ENCODE measurements at regions not wholly inside any gene's neighbourhood (a gene's known extent, or its start where the extent isn't known, plus 50 kb on each side); places are given as distances from the start of the nearest gene placed in this dataset.
"Not testable (repeated sequence)": the region's sequence is repeated elsewhere in the genome, so short reads cannot be mapped to it uniquely, and the experiment has no call there.

- H3K9ac ChIP-seq (ENCODE audit: low read depth, low read length): no peak overlapping the region
- peaks cover 4% of the 10 kb centered on the region; the same call in 1 of the 2 replicates for H3K4me1 ChIP-seq (ENCODE audit: insufficient read depth, low read length)
- no peaks in the 10 kb centered on the region for H3K36me3 ChIP-seq (ENCODE audit: insufficient read depth, low read depth, low read length)
- no peaks in the 10 kb centered on the region; the same call in 1 of the 2 replicates for H3K27me3 ChIP-seq (ENCODE audit: insufficient read depth, low read length)
- no peak overlapping the region for H3K27ac ChIP-seq (ENCODE audit: low read length)
- no peak overlapping the region for H3K4me3 ChIP-seq (ENCODE audit: low read length)
- no peaks in the 10 kb centered on the region for H3K9me3 ChIP-seq (ENCODE audit: insufficient read depth, low read depth, low read length)
Measured at GRCh38 chr6:168239044-168239773, 80.4 kb downstream of the DACT2 start.

- Histone ChIP-seq H3K27ac (ENCODE audit: low read length) (no peak overlapping the region), H3K27me3 (ENCODE audit: insufficient read depth, low read length) (no peaks in the 10 kb centered on the region), H3K4me3 (ENCODE audit: low read length) (no peak overlapping the region), H3K9ac (ENCODE audit: low read depth, low read length) (no peak overlapping the region), H3K36me3 (ENCODE audit: insufficient read depth, low read depth, low read length) (no peaks in the 10 kb centered on the region), H3K9me3 (ENCODE audit: insufficient read depth, low read depth, low read length) (no peaks in the 10 kb centered on the region), H3K4me1 (ENCODE audit: insufficient read depth, low read length) (peaks cover 4% of the 10 kb centered on the region; the same call in 1 of the 2 replicates)
Measured at GRCh38 chr6:168238159-168238909, 81.2 kb downstream of the DACT2 start.

DNA sequence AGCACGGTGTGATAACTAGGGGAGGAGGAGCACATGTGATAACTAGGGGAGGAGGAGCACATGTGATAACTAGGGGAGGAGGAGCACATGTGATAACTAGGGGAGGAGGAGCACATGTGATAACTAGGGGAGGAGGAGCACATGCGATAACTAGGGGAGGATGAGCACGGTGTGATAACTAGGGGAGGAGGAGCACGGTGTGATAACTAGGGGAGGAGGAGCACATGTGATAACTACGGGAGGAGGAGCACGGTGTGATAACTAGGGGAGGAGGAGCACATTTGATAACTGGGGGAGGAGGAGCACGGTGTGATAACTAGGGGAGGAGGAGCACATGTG, 85.7 kb downstream of the DACT2 start:
- not testable (repeated sequence) for H3K27me3 ChIP-seq (ENCODE audit: insufficient read depth, low read length); H3K9me3 ChIP-seq (ENCODE audit: insufficient read depth, low read depth, low read length); H3K4me3 ChIP-seq (ENCODE audit: low read length); H3K27ac ChIP-seq (ENCODE audit: low read length); H3K4me1 ChIP-seq (ENCODE audit: insufficient read depth, low read length); H3K9ac ChIP-seq (ENCODE audit: low read depth, low read length); H3K36me3 ChIP-seq (ENCODE audit: insufficient read depth, low read depth, low read length)

- H3K4me1 ChIP-seq (ENCODE audit: insufficient read depth, low read length): peaks cover 6% of the 10 kb centered on the region; the same call in 1 of the 2 replicates
- no peaks in the 10 kb centered on the region for H3K9me3 ChIP-seq (ENCODE audit: insufficient read depth, low read depth, low read length)
- H3K4me3 ChIP-seq (ENCODE audit: low read length): no peak overlapping the region
- H3K27me3 ChIP-seq (ENCODE audit: insufficient read depth, low read length): no peaks in the 10 kb centered on the region
- no peaks in the 10 kb centered on the region for H3K36me3 ChIP-seq (ENCODE audit: insufficient read depth, low read depth, low read length)
- no peak overlapping the region for H3K27ac ChIP-seq (ENCODE audit: low read length)
- no peak overlapping the region for H3K9ac ChIP-seq (ENCODE audit: low read depth, low read length)
Measured at GRCh38 chr6:168232989-168233874, 86.3 kb downstream of the DACT2 start.

DNA sequence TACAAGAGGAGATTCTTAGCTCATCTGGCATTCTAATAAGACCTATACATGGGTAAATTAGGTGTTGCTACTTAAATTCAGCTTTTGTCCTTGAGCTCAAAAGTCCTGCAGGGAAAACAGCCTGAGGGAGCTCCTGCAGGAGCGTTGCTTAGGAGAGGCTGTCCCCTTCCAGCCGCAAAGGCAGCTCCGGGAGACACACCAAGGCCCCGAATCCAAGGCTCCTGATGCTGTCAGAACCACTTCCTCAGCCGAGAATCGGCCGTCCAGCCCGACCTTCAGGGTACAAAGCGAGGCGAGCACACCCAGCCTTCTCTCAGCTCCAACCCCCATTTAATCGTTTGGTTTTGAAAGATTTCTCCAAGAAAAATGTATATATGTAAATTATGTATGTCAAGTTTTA, 87.0 kb downstream of the DACT2 start:
- H3K9me3 ChIP-seq (ENCODE audit: insufficient read depth, low read depth, low read length): no peaks in the 10 kb centered on the region
- no peaks in the 10 kb centered on the region for H3K36me3 ChIP-seq (ENCODE audit: insufficient read depth, low read depth, low read length)
- H3K4me1 ChIP-seq (ENCODE audit: insufficient read depth, low read length): peaks cover 6% of the 10 kb centered on the region; the same call in 1 of the 2 replicates
- no peak overlapping the region for H3K27ac ChIP-seq (ENCODE audit: low read length)
- no peaks in the 10 kb centered on the region for H3K27me3 ChIP-seq (ENCODE audit: insufficient read depth, low read length)
- no peak overlapping the region for H3K9ac ChIP-seq (ENCODE audit: low read depth, low read length)
- no peak overlapping the region for H3K4me3 ChIP-seq (ENCODE audit: low read length)

DNA sequence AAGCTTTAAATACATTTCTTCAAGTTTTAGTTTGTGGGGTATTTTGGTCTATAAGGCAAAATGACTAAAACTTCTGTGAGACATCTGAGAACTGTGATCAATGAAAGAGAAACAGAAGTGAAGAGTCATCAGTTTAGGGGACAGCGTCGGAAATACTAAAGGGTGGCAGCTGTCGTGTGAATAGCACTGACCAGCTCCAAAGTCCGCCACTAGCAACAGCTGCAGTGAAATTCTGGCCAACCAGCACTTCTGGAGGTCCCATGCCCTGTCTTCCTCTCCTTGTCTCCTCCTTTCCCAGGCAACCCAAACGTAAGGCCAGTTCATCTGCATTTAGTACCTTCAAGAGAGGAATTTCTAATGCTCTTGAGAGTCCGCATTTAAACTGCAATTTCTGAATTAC, 87.5 kb downstream of the DACT2 start:
- no peak overlapping the region for H3K4me3 ChIP-seq (ENCODE audit: low read length)
- no peaks in the 10 kb centered on the region for H3K36me3 ChIP-seq (ENCODE audit: insufficient read depth, low read depth, low read length)
- H3K9me3 ChIP-seq (ENCODE audit: insufficient read depth, low read depth, low read length): no peaks in the 10 kb centered on the region
- H3K9ac ChIP-seq (ENCODE audit: low read depth, low read length): no peak overlapping the region
- no peaks in the 10 kb centered on the region for H3K27me3 ChIP-seq (ENCODE audit: insufficient read depth, low read length)
- H3K4me1 ChIP-seq (ENCODE audit: insufficient read depth, low read length): peaks cover 9% of the 10 kb centered on the region; the same call in 1 of the 2 replicates
- no peak overlapping the region for H3K27ac ChIP-seq (ENCODE audit: low read length)

- H3K9me3 ChIP-seq (ENCODE audit: insufficient read depth, low read depth, low read length): no peaks in the 10 kb centered on the region
- H3K9ac ChIP-seq (ENCODE audit: low read depth, low read length): no peak overlapping the region
- H3K27me3 ChIP-seq (ENCODE audit: insufficient read depth, low read length): no peaks in the 10 kb centered on the region
- H3K36me3 ChIP-seq (ENCODE audit: insufficient read depth, low read depth, low read length): no peaks in the 10 kb centered on the region
- no peak overlapping the region for H3K27ac ChIP-seq (ENCODE audit: low read length)
- no peak overlapping the region for H3K4me3 ChIP-seq (ENCODE audit: low read length)
- H3K4me1 ChIP-seq (ENCODE audit: insufficient read depth, low read length): peaks cover 15% of the 10 kb centered on the region; the same call in 1 of the 2 replicates
Measured at GRCh38 chr6:168231393-168231957, 88.1 kb downstream of the DACT2 start.

DNA sequence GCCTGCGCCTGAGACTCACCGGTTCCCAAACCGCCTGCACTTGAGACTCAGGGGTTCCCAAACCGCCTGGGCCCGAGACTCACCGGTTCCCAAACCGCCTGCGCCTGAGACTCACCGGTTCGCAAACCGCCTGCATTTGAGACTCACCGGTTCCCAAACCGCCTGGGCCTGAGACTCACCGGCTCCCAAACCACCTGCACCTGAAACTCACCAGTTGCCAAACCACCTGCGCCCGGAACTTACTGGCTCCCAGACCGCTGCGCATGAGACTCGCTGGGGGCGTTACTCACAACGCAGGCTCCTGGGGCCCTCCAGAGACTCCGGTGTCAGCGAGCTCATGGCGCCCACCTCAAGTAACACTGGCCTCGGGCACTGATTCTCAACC, 90.2 kb downstream of the DACT2 start:
- no peak overlapping the region for H3K27ac ChIP-seq (ENCODE audit: low read length)
- H3K4me3 ChIP-seq (ENCODE audit: low read length): no peak overlapping the region
- H3K36me3 ChIP-seq (ENCODE audit: insufficient read depth, low read depth, low read length): no peaks in the 10 kb centered on the region
- no peak overlapping the region for H3K9ac ChIP-seq (ENCODE audit: low read depth, low read length)
- H3K4me1 ChIP-seq (ENCODE audit: insufficient read depth, low read length): peaks cover 20% of the 10 kb centered on the region; the same call in 1 of the 2 replicates
- no peaks in the 10 kb centered on the region for H3K9me3 ChIP-seq (ENCODE audit: insufficient read depth, low read depth, low read length)
- H3K27me3 ChIP-seq (ENCODE audit: insufficient read depth, low read length): no peaks in the 10 kb centered on the region

DNA sequence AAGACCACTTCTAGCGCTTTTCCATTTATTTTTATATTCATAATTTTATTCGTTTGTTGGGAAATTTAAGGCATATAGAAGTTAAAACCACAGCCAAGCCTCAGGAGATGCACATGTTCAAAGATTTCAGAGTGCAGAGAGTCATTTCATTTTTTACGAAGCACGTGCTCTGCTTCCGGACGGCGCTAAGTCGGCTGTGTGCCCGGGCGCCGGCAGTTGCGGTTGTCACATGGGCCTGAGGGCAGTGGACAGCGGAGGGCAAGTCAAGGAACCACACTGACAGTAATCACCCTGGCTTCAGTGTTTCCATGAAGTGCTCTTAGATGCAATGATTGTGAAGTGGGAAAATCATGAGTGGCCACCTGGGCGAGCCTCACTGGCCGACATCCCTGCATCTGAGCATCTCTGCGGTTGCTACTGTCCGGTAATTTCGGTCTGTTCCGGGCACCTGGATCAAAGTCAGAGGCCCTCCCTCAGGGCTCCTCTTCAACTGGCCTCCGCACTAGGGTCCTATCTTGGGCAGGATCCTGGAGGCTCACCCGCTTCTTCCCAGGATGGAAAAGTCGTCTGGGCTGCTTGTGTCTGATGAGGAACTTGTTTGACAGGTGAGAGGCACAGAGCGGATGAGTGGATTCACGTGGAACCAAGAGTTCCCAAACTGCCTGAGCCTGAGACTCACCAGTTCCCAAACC, 90.8 kb downstream of the DACT2 start:
- H3K4me3 ChIP-seq (ENCODE audit: low read length): no peak overlapping the region
- no peaks in the 10 kb centered on the region for H3K27me3 ChIP-seq (ENCODE audit: insufficient read depth, low read length)
- H3K36me3 ChIP-seq (ENCODE audit: insufficient read depth, low read depth, low read length): no peaks in the 10 kb centered on the region
- no peaks in the 10 kb centered on the region for H3K9me3 ChIP-seq (ENCODE audit: insufficient read depth, low read depth, low read length)
- H3K4me1 ChIP-seq (ENCODE audit: insufficient read depth, low read length): peaks cover 20% of the 10 kb centered on the region; the same call in 1 of the 2 replicates
- no peak overlapping the region for H3K27ac ChIP-seq (ENCODE audit: low read length)
- H3K9ac ChIP-seq (ENCODE audit: low read depth, low read length): no peak overlapping the region

- Histone ChIP-seq H3K36me3 (ENCODE audit: insufficient read depth, low read depth, low read length) (no peaks in the 10 kb centered on the region), H3K9me3 (ENCODE audit: insufficient read depth, low read depth, low read length) (no peaks in the 10 kb centered on the region), H3K27ac (ENCODE audit: low read length) (no peak overlapping the region), H3K9ac (ENCODE audit: low read depth, low read length) (no peak overlapping the region), H3K4me1 (ENCODE audit: insufficient read depth, low read length) (peaks cover 20% of the 10 kb centered on the region; the same call in 1 of the 2 replicates), H3K27me3 (ENCODE audit: insufficient read depth, low read length) (no peaks in the 10 kb centered on the region), H3K4me3 (ENCODE audit: low read length) (no peak overlapping the region)
Measured at GRCh38 chr6:168227840-168228239, 91.7 kb downstream of the DACT2 start.

DNA sequence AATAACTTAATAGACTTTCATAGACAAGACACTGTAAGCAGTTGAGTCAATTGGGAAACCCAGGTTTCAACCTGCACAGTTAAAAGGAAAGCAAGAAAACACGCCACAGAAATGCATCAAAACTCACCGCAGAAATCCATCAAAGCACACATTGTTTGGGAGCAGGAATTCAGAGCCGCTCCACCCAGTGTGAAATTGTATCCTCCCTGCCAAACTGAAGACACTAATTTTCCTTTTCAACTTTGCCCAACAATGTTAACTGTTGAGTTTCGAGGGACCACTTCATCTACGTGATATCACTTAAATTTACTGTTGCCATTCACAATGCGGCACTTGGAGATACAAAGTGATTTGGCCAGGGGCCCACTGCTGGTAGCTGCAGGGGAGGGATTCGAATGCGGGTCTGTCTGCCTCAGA, 92.7 kb downstream of the DACT2 start:
- Histone ChIP-seq H3K36me3 (ENCODE audit: insufficient read depth, low read depth, low read length) (no peaks in the 10 kb centered on the region), H3K4me1 (ENCODE audit: insufficient read depth, low read length) (peaks cover 14% of the 10 kb centered on the region; the same call in 1 of the 2 replicates), H3K27ac (ENCODE audit: low read length) (no peak overlapping the region), H3K4me3 (ENCODE audit: low read length) (no peak overlapping the region), H3K9ac (ENCODE audit: low read depth, low read length) (no peak overlapping the region), H3K9me3 (ENCODE audit: insufficient read depth, low read depth, low read length) (no peaks in the 10 kb centered on the region), H3K27me3 (ENCODE audit: insufficient read depth, low read length) (no peaks in the 10 kb centered on the region)

Data from iPS-20b (cell line).